ENCODE measurements at regions not wholly inside any gene's neighbourhood (a gene's known extent, or its start where the extent isn't known, plus 50 kb on each side); places are given as distances from the start of the nearest gene placed in this dataset.

GRCh38 chr2:58520903-58521302 is 279.8 kb upstream of the FANCL start:
- Histone ChIP-seq H3K79me1 (ENCODE audit: low read length) (no peaks in the 10 kb centered on the region), H3K4me3 (ENCODE audit: low read length) (no peak overlapping the region), H3K4me2 (ENCODE audit: low read length) (no peak overlapping the region), H3K36me3 (ENCODE audit: control insufficient read depth, insufficient read depth, low read length) (no peaks in the 10 kb centered on the region), H3K9ac (ENCODE audit: low read length) (no peak overlapping the region), H2BK5ac (ENCODE audit: low read length) (no peak overlapping the region), H3K4me1 (ENCODE audit: control insufficient read depth, low read depth, low read length) (peaks cover 2% of the 10 kb centered on the region), H3K4ac (ENCODE audit: low read depth, low read length) (no peak overlapping the region), H3K56ac (ENCODE audit: low read length) (no peak overlapping the region), H2BK120ac (ENCODE audit: low read depth, low read length) (no peak overlapping the region), H2AK5ac (ENCODE audit: low read length) (no peak overlapping the region), H4K8ac (ENCODE audit: low read depth, low read length) (no peak overlapping the region), H3K27me3 (ENCODE audit: insufficient read depth, low read length, poor library complexity) (no peaks in the 10 kb centered on the region), H4K5ac (ENCODE audit: low read length) (no peak overlapping the region), H3K23ac (ENCODE audit: low read length) (no peak overlapping the region), H3K18ac (ENCODE audit: low read length) (no peak overlapping the region), H2BK15ac (replicated peaks; ENCODE audit: low read depth) (peak overlapping the region; percentile 12), H3K79me2 (ENCODE audit: control insufficient read depth, insufficient read depth, low read length) (no peaks in the 10 kb centered on the region), H3K27ac (ENCODE audit: low read depth, low read length) (no peak overlapping the region)
- no CpG with 5 or more reads among the region's 3 CpGs for WGBS (ENCODE audit: extremely low coverage, insufficient coverage, low lambda C conversion rate)
- no peak for DNase-seq

GRCh38 chr2:58517881-58518280 is 276.8 kb upstream of the FANCL start:
- Histone ChIP-seq H3K9ac (ENCODE audit: low read length) (no peak overlapping the region), H3K18ac (ENCODE audit: low read length) (no peak overlapping the region), H3K27me3 (ENCODE audit: insufficient read depth, low read length, poor library complexity) (peaks cover 2% of the 10 kb centered on the region), H3K79me1 (ENCODE audit: low read length) (no peaks in the 10 kb centered on the region), H2BK120ac (ENCODE audit: low read depth, low read length) (no peak overlapping the region), H3K56ac (ENCODE audit: low read length) (no peak overlapping the region), H3K36me3 (ENCODE audit: control insufficient read depth, insufficient read depth, low read length) (no peaks in the 10 kb centered on the region), H3K4ac (ENCODE audit: low read depth, low read length) (no peak overlapping the region), H4K8ac (ENCODE audit: low read depth, low read length) (no peak overlapping the region), H4K5ac (ENCODE audit: low read length) (no peak overlapping the region), H2BK5ac (ENCODE audit: low read length) (no peak overlapping the region), H2BK15ac (replicated peaks; ENCODE audit: low read depth) (no peak overlapping the region), H2AK5ac (ENCODE audit: low read length) (no peak overlapping the region), H3K27ac (ENCODE audit: low read depth, low read length) (no peak overlapping the region), H3K4me2 (ENCODE audit: low read length) (no peak overlapping the region), H3K23ac (ENCODE audit: low read length) (no peak overlapping the region), H3K4me1 (ENCODE audit: control insufficient read depth, low read depth, low read length) (peaks cover 4% of the 10 kb centered on the region), H3K4me3 (ENCODE audit: low read length) (no peak overlapping the region), H3K79me2 (ENCODE audit: control insufficient read depth, insufficient read depth, low read length) (no peaks in the 10 kb centered on the region)
- no peak for DNase-seq
- no CpG with 5 or more reads among the region's 2 CpGs for WGBS (ENCODE audit: extremely low coverage, insufficient coverage, low lambda C conversion rate)

GRCh38 chr2:58516695-58517094 is 275.6 kb upstream of the FANCL start:
- peaks cover 2% of the 10 kb centered on the region for H3K27me3 ChIP-seq (ENCODE audit: insufficient read depth, low read length, poor library complexity)
- no peak overlapping the region for H3K9ac ChIP-seq (ENCODE audit: low read length)
- no peak overlapping the region for H2BK15ac ChIP-seq (replicated peaks; ENCODE audit: low read depth)
- H3K4me3 ChIP-seq (ENCODE audit: low read length), result no peak overlapping the region
- H3K36me3 ChIP-seq (ENCODE audit: control insufficient read depth, insufficient read depth, low read length), result no peaks in the 10 kb centered on the region
- H2AK5ac ChIP-seq (ENCODE audit: low read length), result no peak overlapping the region
- no peak overlapping the region for H3K23ac ChIP-seq (ENCODE audit: low read length)
- no peak overlapping the region for H2BK5ac ChIP-seq (ENCODE audit: low read length)
- H4K5ac ChIP-seq (ENCODE audit: low read length), result no peak overlapping the region
- no peaks in the 10 kb centered on the region for H3K79me1 ChIP-seq (ENCODE audit: low read length)
- H4K8ac ChIP-seq (ENCODE audit: low read depth, low read length), result no peak overlapping the region
- no peak overlapping the region for H3K27ac ChIP-seq (ENCODE audit: low read depth, low read length)
- no peak for DNase-seq
- no peak overlapping the region for H2BK120ac ChIP-seq (ENCODE audit: low read depth, low read length)
- no peak overlapping the region for H3K4ac ChIP-seq (ENCODE audit: low read depth, low read length)
- H3K4me2 ChIP-seq (ENCODE audit: low read length), result no peak overlapping the region
- H3K18ac ChIP-seq (ENCODE audit: low read length), result no peak overlapping the region
- H3K56ac ChIP-seq (ENCODE audit: low read length), result no peak overlapping the region
- H3K79me2 ChIP-seq (ENCODE audit: control insufficient read depth, insufficient read depth, low read length), result no peaks in the 10 kb centered on the region
- WGBS (ENCODE audit: extremely low coverage, insufficient coverage, low lambda C conversion rate), result no CpG with 5 or more reads among the region's 3 CpGs
- H3K4me1 ChIP-seq (ENCODE audit: control insufficient read depth, low read depth, low read length), result peaks cover 4% of the 10 kb centered on the region

GRCh38 chr2:58515827-58516573 is 274.9 kb upstream of the FANCL start:
- no peak overlapping the region for H4K5ac ChIP-seq (ENCODE audit: low read length)
- H2BK5ac ChIP-seq (ENCODE audit: low read length), result no peak overlapping the region
- no CpG with 5 or more reads among the region's 2 CpGs for WGBS (ENCODE audit: extremely low coverage, insufficient coverage, low lambda C conversion rate)
- no peak overlapping the region for H3K4ac ChIP-seq (ENCODE audit: low read depth, low read length)
- no peak overlapping the region for H2AK5ac ChIP-seq (ENCODE audit: low read length)
- no peak overlapping the region for H3K4me3 ChIP-seq (ENCODE audit: low read length)
- H3K4me2 ChIP-seq (ENCODE audit: low read length), result no peak overlapping the region
- no peak overlapping the region for H3K56ac ChIP-seq (ENCODE audit: low read length)
- H3K79me1 ChIP-seq (ENCODE audit: low read length), result no peaks in the 10 kb centered on the region
- H3K4me1 ChIP-seq (ENCODE audit: control insufficient read depth, low read depth, low read length), result peaks cover 4% of the 10 kb centered on the region
- H3K18ac ChIP-seq (ENCODE audit: low read length), result no peak overlapping the region
- no peak overlapping the region for H3K27ac ChIP-seq (ENCODE audit: low read depth, low read length)
- H3K79me2 ChIP-seq (ENCODE audit: control insufficient read depth, insufficient read depth, low read length), result no peaks in the 10 kb centered on the region
- no peak overlapping the region for H3K23ac ChIP-seq (ENCODE audit: low read length)
- peaks cover 2% of the 10 kb centered on the region for H3K27me3 ChIP-seq (ENCODE audit: insufficient read depth, low read length, poor library complexity)
- H2BK15ac ChIP-seq (replicated peaks; ENCODE audit: low read depth), result no peak overlapping the region
- no peaks in the 10 kb centered on the region for H3K36me3 ChIP-seq (ENCODE audit: control insufficient read depth, insufficient read depth, low read length)
- no peak overlapping the region for H3K9ac ChIP-seq (ENCODE audit: low read length)
- peak; percentile 37 for DNase-seq
- no peak overlapping the region for H4K8ac ChIP-seq (ENCODE audit: low read depth, low read length)
- H2BK120ac ChIP-seq (ENCODE audit: low read depth, low read length), result no peak overlapping the region

GRCh38 chr2:58514252-58514651 is 273.1 kb upstream of the FANCL start:
- H4K8ac ChIP-seq (ENCODE audit: low read depth, low read length), result no peak overlapping the region
- no peak overlapping the region for H2BK15ac ChIP-seq (replicated peaks; ENCODE audit: low read depth)
- no peak overlapping the region for H3K4ac ChIP-seq (ENCODE audit: low read depth, low read length)
- peaks cover 4% of the 10 kb centered on the region for H3K4me1 ChIP-seq (ENCODE audit: control insufficient read depth, low read depth, low read length)
- H3K27ac ChIP-seq (ENCODE audit: low read depth, low read length), result no peak overlapping the region
- H2BK5ac ChIP-seq (ENCODE audit: low read length), result no peak overlapping the region
- H2BK120ac ChIP-seq (ENCODE audit: low read depth, low read length), result no peak overlapping the region
- peaks cover 2% of the 10 kb centered on the region for H3K27me3 ChIP-seq (ENCODE audit: insufficient read depth, low read length, poor library complexity)
- H3K23ac ChIP-seq (ENCODE audit: low read length), result no peak overlapping the region
- no peak for DNase-seq
- no peak overlapping the region for H3K9ac ChIP-seq (ENCODE audit: low read length)
- H3K79me1 ChIP-seq (ENCODE audit: low read length), result no peaks in the 10 kb centered on the region
- H2AK5ac ChIP-seq (ENCODE audit: low read length), result no peak overlapping the region
- no peak overlapping the region for H3K18ac ChIP-seq (ENCODE audit: low read length)
- H4K5ac ChIP-seq (ENCODE audit: low read length), result no peak overlapping the region
- H3K79me2 ChIP-seq (ENCODE audit: control insufficient read depth, insufficient read depth, low read length), result no peaks in the 10 kb centered on the region
- H3K36me3 ChIP-seq (ENCODE audit: control insufficient read depth, insufficient read depth, low read length), result no peaks in the 10 kb centered on the region
- no peak overlapping the region for H3K4me2 ChIP-seq (ENCODE audit: low read length)
- no peak overlapping the region for H3K4me3 ChIP-seq (ENCODE audit: low read length)
- H3K56ac ChIP-seq (ENCODE audit: low read length), result no peak overlapping the region

- no peak overlapping the region for H2AK5ac ChIP-seq (ENCODE audit: low read length)
- no peak overlapping the region for H3K27ac ChIP-seq (ENCODE audit: low read depth, low read length)
- H3K4me3 ChIP-seq (ENCODE audit: low read length), result no peak overlapping the region
- peaks cover 4% of the 10 kb centered on the region for H3K4me1 ChIP-seq (ENCODE audit: control insufficient read depth, low read depth, low read length)
- H3K18ac ChIP-seq (ENCODE audit: low read length), result no peak overlapping the region
- whole genome bisulfite sequencing (ENCODE audit: extremely low coverage, insufficient coverage, low lambda C conversion rate), result no CpG with 5 or more reads among the region's 1 CpG
- H3K4ac ChIP-seq (ENCODE audit: low read depth, low read length), result no peak overlapping the region
- no peak overlapping the region for H4K8ac ChIP-seq (ENCODE audit: low read depth, low read length)
- H3K27me3 ChIP-seq (ENCODE audit: insufficient read depth, low read length, poor library complexity), result peaks cover 2% of the 10 kb centered on the region
- no peaks in the 10 kb centered on the region for H3K79me1 ChIP-seq (ENCODE audit: low read length)
- H3K23ac ChIP-seq (ENCODE audit: low read length), result no peak overlapping the region
- no peak overlapping the region for H2BK5ac ChIP-seq (ENCODE audit: low read length)
- no peak for DNase-seq
- H2BK120ac ChIP-seq (ENCODE audit: low read depth, low read length), result no peak overlapping the region
- H4K5ac ChIP-seq (ENCODE audit: low read length), result no peak overlapping the region
- no peak overlapping the region for H3K4me2 ChIP-seq (ENCODE audit: low read length)
- H3K9ac ChIP-seq (ENCODE audit: low read length), result no peak overlapping the region
- H3K79me2 ChIP-seq (ENCODE audit: control insufficient read depth, insufficient read depth, low read length), result no peaks in the 10 kb centered on the region
- no peaks in the 10 kb centered on the region for H3K36me3 ChIP-seq (ENCODE audit: control insufficient read depth, insufficient read depth, low read length)
- H3K56ac ChIP-seq (ENCODE audit: low read length), result no peak overlapping the region
- H2BK15ac ChIP-seq (replicated peaks; ENCODE audit: low read depth), result no peak overlapping the region
Observed at GRCh38 chr2:58512878-58513277, 271.8 kb upstream of the FANCL start.

Measured in mesendoderm (in vitro differentiated cells).